A673 (cell line): ENCODE measurements at regions not wholly inside any gene's neighbourhood (a gene's known extent, or its start where the extent isn't known, plus 50 kb on each side); places are given as distances from the start of the nearest gene placed in this dataset.

Experiments used
- CTCF ChIP-seq: fragments of 300-800, 200-600 bp; sonication (generic); conservative IDR thresholded peaks from 2 replicates; pipeline ENCODE4 v1.5.1; 2017; ENCODE audit warnings: low read depth, mild to moderate bottlenecking, antibody characterized with exemption, low read length, moderate library complexity, mixed read lengths
- EZH2 ChIP-seq: fragments of 200-600 bp; sonication (generic); IDR thresholded peaks from 2 replicates; pipeline ENCODE4 v1.6.1; 2017; ENCODE audit warnings: borderline replicate concordance, low read depth, mild to moderate bottlenecking, mixed read lengths, antibody characterized with exemption, low read length; ENCODE audit not compliant: poor library complexity, severe bottlenecking

- no peak for TF ChIP-seq CTCF
- TF ChIP-seq EZH2, result no peak
Measured at GRCh38 chr16:13545271-13545670, 374.7 kb upstream of the ERCC4 start.
